Cardiac fibroblast (primary cell): ENCODE measurements at regions not wholly inside any gene's neighbourhood (a gene's known extent, or its start where the extent isn't known, plus 50 kb on each side); places are given as distances from the start of the nearest gene placed in this dataset.

ENCODE experiments used
- DNase-seq, 2 donors: peaks; one replicate each; pipeline versions ENCODE4 v3.0.0 to v3.0.0-alpha.2; 2010; ENCODE audit warnings: low read depth in 2 of 2
- H3K4me3 ChIP-seq, 2 donors: replicated peaks in 1 of 2; 1 replicate in 1 of 2; 2 replicates in 1 of 2; pipeline ENCODE4 v1.5.1; 2011; ENCODE audit warnings: low read depth in 2 of 2, low read length in 2 of 2, mild to moderate bottlenecking in 2 of 2, moderate library complexity in 1 of 2
- TF ChIP-seq, protein P1 (sequence below): IDR thresholded peaks from one replicate; pipeline ENCODE4 v1.5.1; 2011; ENCODE audit warnings: low read depth, mild to moderate bottlenecking, low read length, inconsistent platforms

DNA sequence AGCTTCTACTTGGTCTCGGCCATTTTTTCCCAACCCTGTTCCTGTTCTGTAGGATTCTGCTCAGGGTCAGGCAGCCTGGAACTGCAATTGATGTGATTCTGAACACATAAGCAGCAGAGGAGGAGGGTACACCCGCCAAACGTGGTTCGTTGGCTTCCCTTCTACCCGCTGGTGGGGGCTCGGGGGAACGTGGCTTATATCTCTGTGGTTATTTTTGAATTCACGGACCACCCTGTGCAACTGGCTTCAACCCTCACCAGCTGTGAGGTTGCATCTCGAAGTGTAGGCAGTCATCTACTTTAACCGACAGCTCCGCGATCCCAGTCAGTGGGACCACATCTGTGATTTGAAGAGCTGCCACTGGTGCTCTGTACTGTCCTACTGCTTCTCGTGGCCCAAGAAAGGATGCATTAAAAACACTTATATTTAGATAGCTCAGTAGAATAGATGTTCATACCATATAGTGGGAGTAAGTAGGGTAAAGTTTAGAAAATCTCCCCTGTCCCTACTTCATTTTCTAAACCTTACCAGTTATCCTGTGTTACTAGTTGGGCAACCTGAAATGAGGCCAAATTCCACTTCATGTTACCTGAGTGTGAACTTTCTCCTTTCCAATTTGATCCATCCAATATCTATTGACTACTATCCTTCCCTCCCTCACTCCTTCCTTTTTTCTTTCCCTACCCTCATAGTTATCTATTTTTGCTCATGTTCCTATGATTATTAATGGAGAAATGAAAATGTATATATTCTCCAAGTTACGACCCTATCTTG is 80.4 kb upstream of the BCOR start:
- DNase-seq, result no peak
- H3K4me3 ChIP-seq, result no peak overlapping the region
- TF ChIP-seq, protein P1, sequence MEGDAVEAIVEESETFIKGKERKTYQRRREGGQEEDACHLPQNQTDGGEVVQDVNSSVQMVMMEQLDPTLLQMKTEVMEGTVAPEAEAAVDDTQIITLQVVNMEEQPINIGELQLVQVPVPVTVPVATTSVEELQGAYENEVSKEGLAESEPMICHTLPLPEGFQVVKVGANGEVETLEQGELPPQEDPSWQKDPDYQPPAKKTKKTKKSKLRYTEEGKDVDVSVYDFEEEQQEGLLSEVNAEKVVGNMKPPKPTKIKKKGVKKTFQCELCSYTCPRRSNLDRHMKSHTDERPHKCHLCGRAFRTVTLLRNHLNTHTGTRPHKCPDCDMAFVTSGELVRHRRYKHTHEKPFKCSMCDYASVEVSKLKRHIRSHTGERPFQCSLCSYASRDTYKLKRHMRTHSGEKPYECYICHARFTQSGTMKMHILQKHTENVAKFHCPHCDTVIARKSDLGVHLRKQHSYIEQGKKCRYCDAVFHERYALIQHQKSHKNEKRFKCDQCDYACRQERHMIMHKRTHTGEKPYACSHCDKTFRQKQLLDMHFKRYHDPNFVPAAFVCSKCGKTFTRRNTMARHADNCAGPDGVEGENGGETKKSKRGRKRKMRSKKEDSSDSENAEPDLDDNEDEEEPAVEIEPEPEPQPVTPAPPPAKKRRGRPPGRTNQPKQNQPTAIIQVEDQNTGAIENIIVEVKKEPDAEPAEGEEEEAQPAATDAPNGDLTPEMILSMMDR, result no peak

DNA sequence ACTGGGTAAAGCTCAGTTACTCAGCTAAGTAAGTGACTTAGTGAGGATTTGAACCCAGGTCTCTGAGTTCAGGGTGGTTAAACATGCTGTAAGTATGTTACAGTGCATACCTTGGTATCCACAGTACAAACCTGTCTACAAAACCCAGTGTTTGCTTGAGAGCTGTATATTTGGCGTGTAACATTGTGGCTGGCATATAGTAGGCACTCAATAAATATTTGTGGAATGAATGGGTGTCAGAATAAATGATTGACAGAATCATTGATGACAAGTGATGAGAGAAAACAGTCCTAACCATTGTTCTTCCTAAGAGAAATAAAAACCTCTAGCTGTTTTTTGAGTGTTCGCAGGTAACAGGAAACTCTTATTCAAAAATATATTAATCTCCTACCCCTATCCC is 79.7 kb upstream of the BCOR start:
- H3K4me3 ChIP-seq, result no peak overlapping the region
- TF ChIP-seq, protein P1, result no peak
- DNase-seq, result no peak

DNA sequence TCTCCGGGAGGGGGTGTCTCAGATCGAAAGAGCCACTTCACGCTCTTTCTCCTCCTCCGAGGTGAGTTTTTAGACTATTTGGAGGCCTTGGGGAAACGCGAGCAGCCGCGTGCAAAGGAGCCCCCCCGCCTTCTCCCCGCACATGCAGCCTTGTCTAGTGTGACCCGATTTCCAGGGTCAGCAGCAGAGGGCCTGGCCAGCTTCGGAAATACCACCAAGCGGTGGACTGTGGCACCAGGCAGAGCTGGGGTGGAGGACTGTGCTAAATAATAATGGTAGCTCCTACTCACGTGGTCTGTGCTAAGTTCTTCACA is 79.3 kb upstream of the BCOR start:
- TF ChIP-seq, protein P1, result no peak
- H3K4me3 ChIP-seq, result peak overlapping the region in 1 of 2 donors; percentile 5
- DNase-seq, result no peak

DNA sequence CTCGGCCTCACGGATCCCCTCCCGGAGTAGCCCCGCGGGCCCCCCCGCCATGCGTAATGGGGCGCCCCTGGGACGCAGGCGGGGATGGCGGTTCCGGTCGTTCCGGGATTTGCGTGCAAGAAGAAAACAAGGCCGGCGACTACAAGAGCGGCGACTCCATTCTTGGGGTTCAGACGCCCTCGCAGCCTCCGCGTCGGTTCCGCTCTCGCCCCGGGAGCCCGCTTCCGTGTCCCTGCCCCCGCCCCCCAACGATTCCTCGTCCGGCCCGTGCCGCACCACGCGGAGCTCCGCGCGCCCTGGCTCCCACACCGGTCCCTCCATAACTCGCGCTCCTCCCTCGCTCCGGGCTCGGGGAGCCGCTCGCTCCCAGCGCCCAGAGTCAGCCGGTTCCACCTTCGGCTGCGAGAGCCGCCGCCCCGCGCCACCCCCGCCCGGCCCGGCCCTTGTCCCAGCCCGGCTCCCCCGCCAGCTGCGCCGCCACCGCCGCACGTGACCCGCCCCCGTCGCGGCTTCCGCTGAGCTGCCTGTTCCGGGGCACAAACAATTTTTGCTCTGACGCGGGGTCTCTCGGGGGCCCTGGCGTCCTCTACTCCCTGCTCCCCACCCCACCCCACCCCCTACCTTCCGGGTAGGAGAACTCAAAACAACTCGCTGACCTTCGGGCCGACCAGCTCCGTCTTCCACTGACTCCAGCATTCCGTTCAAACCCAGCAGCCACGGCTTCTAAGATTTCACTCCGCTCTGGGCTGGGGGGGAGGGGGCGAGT is 78.8 kb upstream of the BCOR start:
- TF ChIP-seq, protein P1, result no peak
- peak; percentile 24 to 54 for DNase-seq
- peak overlapping the region; percentile 38 to 45 for H3K4me3 ChIP-seq

DNA sequence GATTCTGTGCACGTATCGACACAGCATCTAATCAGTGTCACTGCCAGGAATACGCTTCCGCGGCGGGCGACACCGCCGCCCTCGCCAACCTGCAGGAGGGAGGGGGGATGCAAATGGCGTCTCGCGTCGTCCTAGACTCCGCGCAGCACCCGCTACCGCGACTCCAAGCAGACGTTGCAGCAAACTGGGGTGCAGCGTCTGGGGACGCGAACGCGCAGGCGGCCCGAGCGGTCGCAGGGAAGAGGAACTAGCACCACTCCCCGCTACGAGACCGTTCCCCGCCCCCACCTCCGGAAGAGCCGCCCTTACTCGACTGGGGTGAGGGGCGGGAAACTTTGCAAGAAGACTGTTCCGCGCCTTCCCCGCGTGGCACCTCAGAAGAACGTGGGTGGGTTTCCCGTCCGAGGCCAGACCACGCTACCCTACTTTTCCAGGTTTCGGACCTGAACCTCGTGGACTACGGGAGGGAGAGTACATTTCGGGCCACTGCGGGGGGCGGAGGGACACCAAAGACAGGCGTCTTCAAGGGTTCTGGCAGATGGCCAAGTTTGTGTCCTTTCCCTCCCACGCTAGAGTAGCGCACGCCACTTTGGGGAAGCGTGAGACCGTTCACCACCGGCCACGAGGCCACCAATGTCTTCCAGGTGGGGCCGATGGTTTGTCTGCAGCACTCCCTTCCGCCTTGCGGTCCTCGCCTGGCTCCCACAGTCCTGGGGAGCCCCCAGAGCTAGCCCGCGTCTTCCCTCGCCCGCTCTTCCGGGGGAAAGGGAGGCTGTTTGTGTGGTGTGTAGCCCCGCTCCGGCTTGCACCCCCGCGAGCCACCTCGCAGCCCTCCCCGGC is 78.0 kb upstream of the BCOR start:
- peak; percentile 58 for DNase-seq
- H3K4me3 ChIP-seq, result peak overlapping the region; percentile 38 to 45
- TF ChIP-seq, protein P1, result no peak

DNA sequence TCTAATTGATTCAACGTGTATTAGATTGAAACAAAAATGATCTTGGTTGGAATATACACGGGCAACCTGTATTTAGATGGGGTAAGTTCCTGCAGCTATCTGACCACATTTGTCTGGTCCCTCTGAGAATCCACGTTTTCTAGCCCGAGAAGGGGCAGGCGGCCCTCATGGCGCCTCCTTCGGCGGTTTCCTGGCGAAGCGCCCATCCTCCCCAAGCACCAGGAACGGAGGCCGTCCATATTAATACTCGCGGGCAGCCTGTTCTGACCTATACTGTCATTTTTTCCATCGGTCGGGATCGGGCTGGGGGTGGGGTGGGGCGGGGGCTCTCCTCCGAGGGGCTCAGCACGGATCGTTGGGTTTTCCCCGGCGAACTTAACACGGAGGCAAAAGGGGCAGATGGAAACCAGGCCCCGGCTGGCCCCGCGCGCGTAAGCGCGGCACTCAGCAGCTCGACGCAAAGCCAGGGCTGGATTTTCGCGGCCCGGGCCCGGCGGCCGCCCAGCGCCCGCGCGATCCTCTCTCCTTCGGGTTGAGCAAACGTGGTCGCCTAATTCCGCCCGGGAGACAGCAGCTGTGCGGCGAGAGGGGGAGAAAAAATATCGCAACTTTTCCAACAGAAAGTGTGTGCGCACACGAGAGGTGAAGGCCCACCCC is 77.2 kb upstream of the BCOR start:
- TF ChIP-seq, protein P1, result no peak
- peak; percentile 46 to 64 for DNase-seq
- H3K4me3 ChIP-seq, result peak overlapping the region; percentile 38 to 45
